Hematopoietic multipotent progenitor cell treated with erythropoietin and hydrocortisone succinate and interleukin-3 and kit ligand, for 8 days (in vitro differentiated cells): ENCODE measurements at regions not wholly inside any gene's neighbourhood (a gene's known extent, or its start where the extent isn't known, plus 50 kb on each side); places are given as distances from the start of the nearest gene placed in this dataset.

ENCODE experiments used
- DNase-seq: peaks from one replicate; pipeline ENCODE4 v3.0.0-alpha.2; 2015

DNA sequence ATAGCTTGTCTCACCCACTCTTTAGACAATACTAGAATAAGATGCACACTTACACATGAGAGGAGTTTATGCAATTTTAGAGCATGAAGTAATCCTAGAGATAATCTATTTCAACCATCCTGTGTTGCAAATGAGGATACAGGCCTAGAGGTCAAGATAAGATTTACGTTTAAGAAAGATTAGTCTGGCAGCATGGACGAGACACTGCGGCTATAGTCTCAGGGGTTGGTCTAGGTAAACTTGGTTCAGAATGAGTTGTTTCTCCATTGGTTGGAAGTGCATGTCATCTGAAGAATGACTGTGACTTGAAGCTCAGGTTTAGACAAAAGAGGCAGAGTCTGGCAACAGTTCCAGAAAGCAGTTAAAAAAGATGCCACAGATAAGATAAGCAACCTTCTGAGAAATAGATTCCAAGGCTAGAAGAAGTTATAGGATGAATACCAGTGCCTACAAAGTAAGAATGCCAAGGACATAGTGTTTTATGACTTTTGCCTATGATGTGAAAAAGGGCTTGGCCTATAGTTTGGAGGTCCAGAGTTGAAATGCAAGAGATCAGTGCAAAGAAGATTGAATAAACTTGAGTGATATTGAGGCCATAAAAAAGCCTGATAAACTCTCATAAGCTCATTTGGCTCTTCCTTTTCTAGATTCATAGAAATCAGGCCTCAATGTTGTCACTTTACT lies 631.0 kb downstream of the SQOR start:
- DNase-seq, result no peak

DNA sequence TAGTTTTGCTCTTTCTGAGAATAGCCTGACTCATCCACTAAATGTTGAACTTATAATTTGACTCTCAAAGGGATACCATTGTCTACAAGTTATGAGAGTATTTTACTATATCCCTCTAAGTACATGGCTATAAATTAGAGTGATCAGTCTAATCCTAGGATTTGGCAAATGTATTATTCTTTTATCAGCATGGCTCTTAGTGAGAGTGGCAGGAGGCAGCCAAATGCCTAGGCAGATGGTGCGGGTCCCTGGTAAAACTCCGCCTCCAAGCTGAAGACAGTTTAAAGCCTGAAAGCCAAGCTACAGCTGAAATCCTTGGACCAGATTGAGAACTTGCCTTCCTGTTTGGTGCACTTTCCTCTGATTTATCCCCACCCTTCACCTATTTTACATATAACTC lies 631.8 kb downstream of the SQOR start:
- DNase-seq, result no peak

DNA sequence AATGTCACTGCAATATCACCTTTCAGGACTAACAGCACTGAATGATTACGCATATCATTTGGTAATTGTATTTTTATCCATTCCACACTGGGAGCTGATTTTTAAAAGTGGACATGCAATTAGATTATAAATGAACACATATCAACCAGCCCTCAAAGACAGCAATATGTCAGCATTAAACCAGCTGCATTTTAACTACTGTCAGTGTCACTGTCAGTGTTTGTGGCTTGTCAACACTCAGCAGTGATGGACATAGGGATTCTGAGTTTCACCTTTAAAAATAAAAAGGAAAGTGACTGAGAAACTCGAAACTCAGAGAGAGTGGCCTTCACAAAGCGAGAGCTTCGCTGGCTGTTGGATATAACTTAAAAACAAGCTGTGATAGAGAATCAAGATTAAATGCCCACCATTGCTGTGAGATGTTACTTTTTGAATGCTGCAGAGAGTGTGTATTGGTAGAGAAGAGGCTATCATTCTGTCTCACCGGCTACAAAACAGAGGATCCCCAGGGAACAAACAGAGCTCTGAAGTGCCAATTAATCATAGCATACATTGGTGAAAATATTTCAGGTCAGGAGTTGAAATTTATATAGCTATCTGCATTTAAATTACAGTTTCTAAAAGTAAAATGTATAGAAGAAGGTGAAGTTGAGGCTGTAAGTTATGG lies 635.8 kb downstream of the SQOR start:
- no peak for DNase-seq

DNA sequence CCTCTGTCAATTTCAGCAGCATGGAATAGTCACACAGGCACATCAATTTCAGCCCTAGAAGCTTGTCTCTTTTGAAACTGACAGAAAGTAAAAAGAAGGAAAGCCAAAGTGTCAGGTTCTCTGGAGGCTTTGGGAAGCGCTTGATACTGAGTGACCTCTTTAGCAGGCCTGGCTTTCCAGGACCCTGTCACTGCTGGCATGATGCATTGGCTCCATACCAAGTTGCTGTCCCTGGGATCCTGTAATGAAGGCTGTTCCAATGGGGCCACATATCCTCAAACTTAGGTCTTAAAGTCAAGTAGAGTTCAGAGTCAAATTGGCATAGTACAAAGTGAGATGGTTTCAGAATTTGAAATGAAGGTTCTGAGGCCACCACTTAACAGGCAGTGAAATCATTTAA lies 640.9 kb downstream of the SQOR start:
- DNase-seq, result no peak

DNA sequence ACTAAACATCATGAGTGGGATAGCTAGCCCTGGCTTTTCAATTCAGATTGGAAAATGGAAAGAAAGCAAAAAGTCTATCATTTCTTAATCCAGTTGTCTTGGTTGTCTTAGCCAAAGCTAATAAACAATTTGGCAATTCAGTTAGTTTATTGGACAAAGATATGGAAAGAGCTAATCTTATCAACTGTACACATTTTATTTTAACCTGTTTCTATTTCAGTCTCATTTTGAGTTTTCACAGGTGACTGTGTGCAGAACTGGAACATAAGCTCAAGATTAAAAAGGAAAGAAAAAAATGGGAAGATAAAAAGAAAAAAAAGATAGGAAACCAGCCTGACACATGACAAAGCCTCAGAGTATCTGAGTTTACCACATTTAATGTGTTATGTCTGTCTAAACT lies 642.6 kb downstream of the SQOR start:
- no peak for DNase-seq

DNA sequence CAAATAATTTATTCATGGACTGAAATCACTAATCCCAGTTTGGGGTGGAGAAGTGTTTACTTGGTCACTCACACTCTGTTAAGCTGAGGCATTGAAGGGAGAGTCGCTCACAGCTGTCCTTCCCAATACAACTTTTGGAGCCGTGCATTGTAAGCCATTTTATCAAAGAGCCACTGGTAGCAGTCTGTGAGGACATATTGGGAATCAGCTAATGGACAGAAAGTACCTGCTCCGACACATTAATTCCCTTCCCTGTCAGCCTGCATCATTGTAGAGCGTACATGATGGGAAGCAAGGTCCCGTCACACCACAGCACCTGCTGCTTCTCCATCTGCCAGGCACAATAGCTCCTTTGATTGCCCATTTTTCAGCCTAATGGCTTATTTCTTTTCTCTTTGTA lies 643.2 kb downstream of the SQOR start:
- DNase-seq, result no peak

DNA sequence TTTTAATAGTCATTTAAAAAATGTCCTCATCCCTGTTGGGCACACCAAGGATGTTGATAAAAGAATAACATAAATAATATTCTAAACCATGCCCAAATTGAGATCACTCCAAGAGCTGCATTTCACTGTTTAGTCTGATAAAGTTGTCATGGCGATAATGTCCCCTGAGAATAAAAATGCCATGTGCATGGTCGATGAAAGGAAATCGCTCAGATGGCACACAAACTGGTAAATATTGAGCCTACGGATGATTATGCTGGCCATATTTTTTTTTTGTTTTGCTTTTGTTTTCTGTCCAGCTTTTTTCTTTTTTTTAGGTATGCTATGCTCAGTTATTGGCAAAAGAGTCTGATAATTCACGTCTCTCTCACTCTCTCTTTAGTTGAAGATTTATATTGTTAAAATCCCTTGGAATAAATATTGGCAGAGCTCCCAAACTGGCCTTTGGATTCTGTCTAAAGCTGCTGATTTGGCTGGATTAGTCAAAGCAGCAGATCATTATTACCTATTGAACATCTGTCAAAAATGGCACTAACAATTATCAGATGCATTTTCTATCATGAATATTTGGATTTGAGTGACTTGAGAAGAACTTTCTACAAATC lies 643.8 kb downstream of the SQOR start:
- no peak for DNase-seq

DNA sequence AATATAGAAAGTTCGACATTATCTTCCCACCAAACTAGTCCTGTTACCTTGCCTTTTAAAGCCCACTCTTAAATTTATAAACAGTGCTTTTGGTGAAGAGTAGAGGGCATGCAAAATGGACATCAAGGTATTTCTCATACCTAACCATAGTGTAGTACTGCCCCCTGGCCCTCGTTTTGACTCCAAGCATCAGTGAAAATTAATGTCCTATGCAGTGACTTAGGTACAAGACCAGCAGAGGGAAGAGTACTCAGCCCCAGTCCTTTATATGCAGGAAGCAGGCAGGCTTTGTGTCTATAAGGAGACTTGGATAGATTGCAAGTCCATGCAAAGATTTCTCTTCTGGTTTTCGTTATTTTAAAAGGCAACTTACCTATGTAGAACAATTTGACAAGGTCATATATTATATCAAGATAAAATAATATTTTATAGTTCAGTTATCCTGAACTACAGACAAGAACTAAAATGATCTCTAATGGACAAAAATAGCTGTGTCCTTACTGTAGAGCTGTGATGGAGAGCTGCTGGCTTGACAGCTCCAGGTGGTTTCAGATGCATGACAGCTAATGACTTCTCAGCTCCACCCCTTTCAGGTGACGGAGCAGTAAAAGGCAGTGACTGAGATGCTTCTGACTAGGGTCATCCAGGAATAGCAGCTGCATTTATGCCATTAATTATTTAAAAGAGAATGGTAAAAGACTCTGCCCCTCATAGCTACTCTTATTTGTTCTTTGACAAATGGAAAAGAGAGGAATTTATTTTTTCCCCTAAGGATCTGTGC lies 646.1 kb downstream of the SQOR start:
- DNase-seq, result no peak

DNA sequence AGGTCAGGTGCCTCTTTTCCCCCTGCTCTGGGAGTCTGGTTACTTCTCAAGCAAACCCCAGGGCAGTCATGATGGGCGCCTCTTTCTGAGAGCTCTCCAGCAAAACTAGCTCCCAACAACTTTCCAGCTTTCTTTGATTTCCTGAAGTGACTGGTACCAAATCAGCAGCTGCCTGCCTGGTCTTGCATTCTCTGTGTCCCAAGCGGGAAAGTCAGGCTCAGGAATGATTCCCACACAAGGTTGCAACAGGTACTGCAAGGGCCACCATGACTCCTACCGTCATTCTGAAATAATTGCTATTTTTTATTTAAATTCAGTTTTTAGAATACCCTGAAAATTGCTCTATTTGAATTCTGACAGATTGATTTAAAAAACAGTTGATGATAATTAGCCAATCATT lies 658.7 kb downstream of the SQOR start:
- DNase-seq, result no peak

DNA sequence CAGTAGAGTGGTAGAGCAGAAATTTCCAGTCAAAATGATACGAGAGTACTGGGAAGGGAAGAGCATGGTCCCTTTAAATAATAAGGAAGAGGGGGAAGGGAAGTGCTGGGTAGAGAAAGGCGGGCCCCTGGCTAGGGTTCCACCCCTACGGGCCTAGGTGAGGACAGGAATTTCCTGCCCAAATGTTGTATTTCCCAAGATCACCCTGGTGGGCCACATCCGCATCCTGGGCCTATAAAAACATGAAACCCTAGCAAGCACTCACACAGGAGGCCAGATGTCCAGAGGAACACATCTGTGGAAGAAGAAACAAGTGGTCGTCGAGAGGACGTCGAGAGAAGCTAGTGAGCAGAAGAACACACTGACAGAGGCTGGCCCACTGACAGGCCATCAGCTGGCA lies 661.2 kb downstream of the SQOR start:
- DNase-seq, result no peak

DNA sequence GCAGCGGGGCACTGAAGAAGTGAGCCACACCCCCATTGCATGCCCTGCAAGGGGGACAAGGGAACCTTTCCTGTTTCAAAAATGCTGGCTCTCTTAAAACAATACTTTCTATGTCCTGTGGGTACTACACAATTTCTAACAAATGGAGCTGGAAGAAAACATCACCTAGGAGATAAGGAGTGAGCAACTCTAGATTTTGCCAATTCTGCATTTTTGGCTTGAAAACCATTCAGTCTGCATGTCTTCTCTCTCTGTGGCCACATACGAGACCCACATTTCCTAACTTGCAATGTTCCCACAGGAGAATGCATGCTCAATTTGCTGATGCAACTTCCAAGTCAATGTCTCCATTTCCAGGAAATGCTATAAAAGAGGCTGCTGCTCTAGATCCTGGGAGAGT lies 662.0 kb downstream of the SQOR start:
- DNase-seq, result no peak

DNA sequence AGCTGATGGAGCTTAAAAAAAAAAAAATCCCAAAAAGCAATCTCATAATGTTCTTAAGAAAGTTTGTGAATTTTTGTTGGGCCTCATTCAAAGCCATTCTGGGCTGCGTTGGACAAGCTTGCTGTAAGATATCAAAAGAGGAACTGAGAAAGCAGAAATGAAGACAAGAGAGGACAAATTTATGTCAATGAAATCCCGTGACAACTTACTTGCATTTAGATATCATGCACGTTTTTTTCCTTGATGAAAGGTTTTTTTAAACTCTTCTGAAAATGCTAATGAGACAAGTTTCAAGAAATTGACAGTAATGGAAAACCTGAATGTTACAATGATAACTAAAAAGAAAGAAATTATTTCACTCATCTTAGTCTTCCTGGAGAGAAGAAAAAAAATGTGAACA lies 662.9 kb downstream of the SQOR start:
- DNase-seq, result no peak

DNA sequence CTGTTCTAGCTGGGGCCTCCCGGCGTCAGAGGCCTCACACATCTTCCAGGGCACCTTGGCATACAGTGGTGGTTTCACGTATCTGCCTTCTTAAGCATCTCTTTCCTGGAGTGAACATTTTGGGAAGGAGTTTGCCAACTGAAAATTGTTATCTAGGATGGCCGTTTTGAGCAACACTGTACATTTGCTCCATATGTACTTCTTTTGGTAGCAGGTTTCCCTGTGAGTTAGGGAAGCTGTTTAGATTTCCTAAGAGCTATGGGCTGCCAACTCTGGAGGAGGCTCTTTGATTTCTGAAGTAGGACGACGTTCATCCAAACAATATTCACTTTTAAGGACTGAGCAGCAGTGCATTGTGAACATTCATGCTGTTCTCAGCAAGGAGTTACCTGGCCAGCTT lies 665.9 kb downstream of the SQOR start:
- DNase-seq, result no peak

DNA sequence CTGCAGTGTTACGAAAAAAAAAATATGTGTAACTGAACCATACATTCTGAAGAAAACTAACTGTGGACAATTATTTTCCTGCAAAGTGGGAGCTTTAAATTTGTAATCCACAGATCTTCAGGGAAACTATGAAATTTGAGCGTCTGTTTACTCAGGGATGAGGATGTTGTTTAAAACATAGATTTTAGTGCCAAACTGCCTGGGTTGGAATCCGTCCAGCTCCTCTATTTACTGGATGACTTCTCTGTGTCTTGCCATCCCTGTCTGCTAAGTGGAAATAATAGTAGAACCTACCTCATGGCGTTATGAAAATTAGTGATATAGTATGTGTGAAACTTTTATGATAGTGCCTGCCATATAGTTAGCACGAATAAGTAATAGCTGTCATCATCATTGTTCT lies 666.5 kb downstream of the SQOR start:
- no peak for DNase-seq

DNA sequence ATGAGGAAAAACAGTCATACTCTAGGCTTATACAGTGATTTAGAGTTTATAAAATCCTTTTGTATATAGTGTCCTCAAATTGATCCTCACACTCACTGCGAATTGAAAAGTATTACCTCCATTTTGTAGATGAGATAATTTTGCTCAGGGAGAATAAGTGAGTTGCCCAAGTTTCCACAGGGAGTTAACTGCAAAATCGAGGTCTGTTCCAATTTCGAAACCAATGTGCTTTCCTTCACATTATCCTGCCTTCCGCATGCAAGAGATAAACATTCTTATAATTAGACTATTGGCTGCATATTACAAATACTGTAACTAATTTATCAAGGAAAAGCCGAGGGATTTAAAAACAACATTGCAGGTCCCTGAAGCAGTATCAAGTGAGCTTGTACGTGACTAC lies 667.0 kb downstream of the SQOR start:
- no peak for DNase-seq

DNA sequence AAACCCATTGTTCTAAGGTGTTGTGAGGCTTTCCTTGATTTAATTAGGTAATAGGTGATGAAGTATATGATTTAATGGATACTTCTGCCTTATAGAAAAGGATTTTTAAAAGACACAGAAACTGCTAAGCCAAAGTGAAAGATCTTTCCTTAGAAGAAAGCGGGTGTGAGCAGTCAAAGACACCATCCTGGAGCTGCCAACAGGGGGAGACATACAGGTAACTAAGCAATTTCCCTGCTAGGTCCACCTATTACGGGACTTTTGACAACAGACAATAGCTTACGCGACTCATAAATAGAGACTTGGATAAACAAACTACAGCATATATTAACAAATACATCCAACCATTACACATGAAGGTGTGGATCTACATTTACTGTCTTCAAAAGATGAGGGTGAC lies 669.5 kb downstream of the SQOR start:
- DNase-seq, result peak; percentile 13

DNA sequence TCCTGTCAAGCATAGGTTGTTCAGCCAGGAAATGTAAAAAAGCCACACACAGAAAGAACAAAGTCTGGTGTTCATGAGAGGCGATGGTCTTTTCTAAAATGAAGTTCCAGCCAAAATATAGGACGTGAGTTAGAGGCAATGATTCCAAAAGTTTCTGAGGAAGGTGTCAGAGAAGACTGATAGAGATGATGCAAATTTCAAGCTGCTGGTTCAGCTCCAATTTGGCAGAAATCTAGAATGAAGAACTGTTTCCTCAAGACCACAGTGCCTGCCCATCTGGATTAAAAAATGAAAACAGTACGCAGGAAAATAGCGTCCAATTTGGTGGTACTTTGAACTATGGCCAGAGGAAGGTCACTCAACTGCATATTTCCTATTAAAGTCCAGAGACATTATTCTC lies 672.9 kb downstream of the SQOR start:
- DNase-seq, result no peak

DNA sequence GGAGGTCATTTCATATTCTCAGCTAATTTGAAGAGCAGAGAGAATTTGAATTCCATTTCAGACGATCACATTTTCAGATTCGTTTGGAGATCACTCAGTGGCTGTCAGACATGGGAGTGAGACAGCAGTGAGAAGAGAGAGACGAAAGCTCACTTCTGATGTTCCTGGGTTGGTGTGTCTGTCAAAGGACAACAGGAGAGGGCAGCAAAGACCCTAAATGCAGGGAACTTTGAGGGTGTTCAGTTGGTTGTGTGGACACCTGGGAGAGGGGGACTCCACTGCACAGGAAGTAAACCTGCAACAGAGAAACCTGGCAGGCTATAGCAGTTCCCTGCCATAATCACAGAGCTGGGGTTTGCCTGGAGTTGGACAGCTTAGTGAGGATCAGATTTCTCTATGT lies 675.1 kb downstream of the SQOR start:
- no peak for DNase-seq

DNA sequence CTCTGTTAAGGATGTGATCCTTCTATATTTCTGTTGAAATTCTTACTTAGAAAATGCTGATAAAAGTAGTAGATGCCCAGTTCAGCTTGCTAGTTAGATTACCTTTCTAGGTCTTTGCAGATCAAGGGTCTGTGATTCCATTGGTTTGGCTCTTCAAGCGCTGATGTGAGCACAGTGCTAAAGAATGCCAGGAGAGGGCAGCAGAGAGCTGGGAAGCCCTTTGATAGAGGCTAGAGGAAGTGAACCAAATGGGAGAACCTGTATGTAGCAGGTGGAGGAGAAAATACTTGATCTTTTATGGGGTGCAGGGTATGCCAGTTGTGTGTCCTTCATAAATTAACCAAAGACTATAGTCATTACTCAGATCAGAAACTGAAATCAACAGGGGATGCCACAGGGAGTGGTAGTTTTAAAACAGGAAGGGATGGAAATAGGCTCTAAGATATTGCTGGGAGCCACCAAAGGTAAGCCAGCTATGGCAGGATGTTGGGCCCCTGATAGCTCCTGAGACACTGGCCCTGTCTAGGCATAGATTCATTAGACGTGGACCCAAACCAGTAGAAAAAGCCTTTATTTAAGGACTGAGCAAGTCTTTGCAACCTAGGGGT lies 677.4 kb downstream of the SQOR start:
- peak; percentile 61 for DNase-seq

DNA sequence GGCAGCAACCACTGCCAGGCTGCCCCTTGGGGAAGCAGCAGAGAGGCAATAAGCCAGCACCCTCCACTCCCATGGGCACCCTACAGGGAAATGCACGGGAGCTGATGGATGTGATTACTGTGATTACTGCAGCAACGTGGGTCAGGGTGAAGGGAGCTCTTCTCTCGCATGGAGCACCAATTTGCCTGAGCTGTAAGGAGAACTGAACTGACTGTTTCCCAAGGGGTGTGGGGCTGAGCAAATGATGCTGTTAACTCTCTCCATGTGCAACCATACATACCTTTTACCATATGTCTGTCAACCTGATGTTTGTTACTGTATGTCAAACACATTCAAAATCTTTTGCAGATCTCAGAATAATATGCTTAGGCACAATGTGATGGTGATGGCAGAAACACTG lies 680.6 kb downstream of the SQOR start:
- no peak for DNase-seq

DNA sequence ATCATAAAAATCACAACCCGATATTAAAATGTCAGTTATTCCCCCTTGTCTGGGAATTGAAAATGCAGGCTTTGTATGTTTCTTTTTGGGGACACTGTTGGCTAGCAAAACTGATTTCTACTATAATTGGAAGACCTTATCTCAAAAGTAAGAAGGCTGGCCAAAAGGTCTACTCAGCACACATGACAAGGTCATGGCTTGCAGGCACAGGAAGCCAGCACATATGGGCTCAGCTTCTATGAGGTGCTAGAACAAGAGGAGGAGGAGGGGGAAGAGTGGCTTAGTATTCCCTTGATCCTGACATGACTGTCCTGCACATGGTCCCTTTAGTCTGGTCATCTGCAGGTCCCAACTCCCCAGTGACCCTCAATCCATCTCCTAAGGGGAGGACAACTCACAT lies 681.2 kb downstream of the SQOR start:
- no peak for DNase-seq

DNA sequence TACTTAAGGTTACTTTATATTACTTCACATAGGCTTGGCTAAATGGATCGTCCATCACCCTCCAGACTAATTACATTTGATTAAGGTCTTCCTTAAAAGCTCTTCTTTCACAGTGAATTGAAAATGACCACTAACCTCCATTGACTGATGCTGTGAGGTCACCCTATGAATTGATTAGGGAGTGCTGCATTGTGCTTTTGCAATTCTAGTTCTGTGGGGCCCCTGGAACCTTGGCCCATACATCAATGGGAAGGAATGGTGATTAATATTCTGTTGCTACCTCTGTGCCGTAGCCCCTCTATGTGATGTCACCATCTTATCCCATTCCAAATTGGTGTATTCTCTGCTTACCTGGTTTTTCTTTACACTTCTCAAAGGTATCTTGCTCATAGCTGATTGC lies 682.2 kb downstream of the SQOR start:
- no peak for DNase-seq

DNA sequence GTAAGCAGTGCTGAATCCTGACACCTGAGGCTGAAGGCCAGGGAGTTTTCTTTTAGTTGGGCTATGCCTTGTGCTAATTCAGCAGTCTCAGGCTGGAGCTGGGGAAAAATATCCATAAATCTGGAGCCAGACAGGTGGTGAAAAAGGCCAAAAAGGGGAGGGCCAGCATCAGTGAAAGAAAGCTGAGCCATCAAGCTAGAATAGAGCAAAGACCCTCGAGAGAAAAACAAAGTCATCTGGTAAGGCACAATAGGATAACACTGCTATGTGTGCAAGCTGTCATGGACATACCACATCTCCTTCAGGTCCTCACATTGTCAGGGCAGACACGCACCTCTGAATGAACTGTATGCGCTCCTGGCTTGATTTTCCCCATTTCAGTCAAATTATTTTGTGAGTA lies 687.9 kb downstream of the SQOR start:
- no peak for DNase-seq

DNA sequence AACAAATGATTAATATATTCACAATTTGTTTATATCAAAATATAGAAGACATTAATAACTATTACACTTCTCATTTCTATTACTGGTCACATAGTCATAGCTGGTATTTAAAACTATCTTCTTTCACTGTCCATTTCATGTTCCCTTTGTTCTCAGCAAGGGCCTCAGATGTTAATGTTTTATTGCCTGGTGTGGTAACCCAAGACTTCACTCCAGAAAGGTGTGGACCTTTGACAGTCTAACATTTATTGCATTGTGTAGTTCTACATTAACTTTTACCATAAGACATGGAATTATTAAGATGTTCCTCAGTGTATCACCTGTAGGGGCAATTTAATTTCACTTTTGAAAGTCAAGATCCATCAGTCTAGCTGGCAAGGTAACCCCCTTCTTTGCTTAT lies 691.3 kb downstream of the SQOR start:
- DNase-seq, result no peak
